ENCODE measurements at regions not wholly inside any gene's neighbourhood (a gene's known extent, or its start where the extent isn't known, plus 50 kb on each side); places are given as distances from the start of the nearest gene placed in this dataset.

DNA sequence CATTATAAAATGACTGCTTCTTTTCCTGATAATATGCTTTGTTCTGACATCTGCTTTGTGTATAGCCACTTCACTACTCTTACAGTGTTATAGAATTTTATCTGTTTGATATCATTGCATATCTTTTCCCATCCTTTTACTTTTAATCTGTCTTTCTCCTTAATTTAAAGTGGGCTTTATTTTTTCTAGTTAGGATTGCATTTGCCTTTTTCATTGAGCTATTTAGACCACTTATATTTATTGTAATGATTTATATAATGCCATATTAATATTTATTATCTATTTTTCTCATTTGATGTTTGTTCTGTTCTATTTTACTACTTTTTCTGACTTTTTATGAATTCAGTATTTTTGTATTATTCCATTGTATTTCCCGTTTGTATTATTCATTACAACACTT lies 758.7 kb downstream of the TMEM182 start:
- H3K4me3 ChIP-seq (replicated peaks in 1 of 3; ENCODE audit: insufficient read depth in 1 of 3, low read depth in 1 of 3, low read length in 3 of 3) = no peak overlapping the region
- H3K9ac ChIP-seq (replicated peaks; ENCODE audit: extremely low read depth, insufficient read depth, low read length) = no peak overlapping the region
- dilution Hi-C loops (cut with MboI; ENCODE audit: extremely low pct_ligation_motif_present, low sequenced_read_pairs) (no loop called here), intact Hi-C loops (cut with micrococcal nuclease) (no loop called here)
- no peaks in the 10 kb centered on the region for H3K4me1 ChIP-seq (ENCODE audit: control insufficient read depth, extremely low read depth, insufficient read depth, low read length)
- CTCF ChIA-PET = no interaction called here
- TF ChIP-seq, protein P1, sequence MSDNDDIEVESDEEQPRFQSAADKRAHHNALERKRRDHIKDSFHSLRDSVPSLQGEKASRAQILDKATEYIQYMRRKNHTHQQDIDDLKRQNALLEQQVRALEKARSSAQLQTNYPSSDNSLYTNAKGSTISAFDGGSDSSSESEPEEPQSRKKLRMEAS (IDR thresholded peaks at IDR 0.05; ENCODE audit: insufficient read depth, insufficient read length) = no peak
- TF ChIP-seq EZH2 (IDR thresholded peaks at IDR 0.05; ENCODE audit: borderline replicate concordance, low read depth, low read length, severe bottlenecking) = no peak
- TF ChIP-seq MYC (IDR thresholded peaks at IDR 0.05; ENCODE audit: low read depth, low read length) = no peak
- no peak for TF ChIP-seq POLR2AphosphoS5 (IDR thresholded peaks at IDR 0.05; ENCODE audit: insufficient read depth, low read depth, low read length)
- TF ChIP-seq GATA2 (IDR thresholded peaks at IDR 0.05; ENCODE audit: insufficient read depth, insufficient read length, low read depth, low read length) = no peak
- TF ChIP-seq POLR2A (IDR thresholded peaks at IDR 0.05; ENCODE audit: low read depth, low read length) = no peak
- no peak for TF ChIP-seq CTCF (IDR thresholded peaks at IDR 0.05; ENCODE audit: extremely low read depth in 1 of 2, insufficient read depth in 1 of 2, low read depth in 1 of 2, low read length in 2 of 2)
- no peak for TF ChIP-seq JUN (IDR thresholded peaks at IDR 0.05; ENCODE audit: borderline replicate concordance, insufficient read depth, insufficient read length, low read depth)
- no peak for TF ChIP-seq FOS (IDR thresholded peaks at IDR 0.05; ENCODE audit: borderline replicate concordance, insufficient read depth, low read length)
- DNase-seq (ENCODE audit: low read depth, low spot score) (no peak), FAIRE-seq (no peak)
- H3K27me3 ChIP-seq (ENCODE audit: control insufficient read depth in 2 of 2, insufficient read depth in 2 of 2, low read length in 2 of 2) = no peaks in the 10 kb centered on the region
- no peaks in the 10 kb centered on the region for H3K36me3 ChIP-seq (ENCODE audit: control insufficient read depth in 2 of 2, extremely low read depth in 1 of 2, insufficient read depth in 2 of 2, low read length in 2 of 2)
- no peaks in the 10 kb centered on the region for H3K9me1 ChIP-seq (replicated peaks; ENCODE audit: control insufficient read depth, extremely low read depth, insufficient read depth, low read length)
- H3K4me2 ChIP-seq (ENCODE audit: insufficient read depth, low read length) = no peak overlapping the region
- H3K79me2 ChIP-seq (ENCODE audit: control insufficient read depth, insufficient read depth, low read length) = no peaks in the 10 kb centered on the region
- H3K9me3 ChIP-seq (replicated peaks; ENCODE audit: control insufficient read depth, insufficient read depth, low read length) = peaks cover 3% of the 10 kb centered on the region
- POLR2A ChIA-PET = no interaction called here
- BruUV-seq (replicated peaks) = no TSS peak
- no peaks in the 10 kb centered on the region for H4K20me1 ChIP-seq (replicated peaks; ENCODE audit: control insufficient read depth, extremely low read depth, insufficient read depth, low read length)
- no peak overlapping the region for H3K27ac ChIP-seq (ENCODE audit: insufficient read depth, low read depth, low read length)
- no peak overlapping the region for H2AFZ ChIP-seq (ENCODE audit: low read depth, low read length)

Measured in endothelial cell of umbilical vein (primary cell).